GM19395 (cell line): ENCODE measurements at regions not wholly inside any gene's neighbourhood (a gene's known extent, or its start where the extent isn't known, plus 50 kb on each side); places are given as distances from the start of the nearest gene placed in this dataset.

Experiments
- ATAC-seq: cut with Tn5 transposase; IDR thresholded peaks from one replicate; pipeline ENCODE4 v1.9.1; 2021; ENCODE audit warnings: mild to moderate bottlenecking, moderate library complexity; ENCODE audit not compliant: unreplicated experiment

GRCh38 chr4:43898836-43899235 is 549.8 kb downstream of the KCTD8 start:
- no peak for ATAC-seq

GRCh38 chr4:43903456-43903855 is 545.2 kb downstream of the KCTD8 start:
- ATAC-seq: no peak

- ATAC-seq: no peak
Observed at GRCh38 chr4:43918377-43918776, 530.2 kb downstream of the KCTD8 start.

- no peak for ATAC-seq
Observed at GRCh38 chr4:43932448-43932847, 516.2 kb downstream of the KCTD8 start.

- no peak for ATAC-seq
Observed at GRCh38 chr4:43943998-43944397, 504.6 kb downstream of the KCTD8 start.

GRCh38 chr4:43959976-43960375 is 488.6 kb downstream of the KCTD8 start:
- ATAC-seq: no peak

- no peak for ATAC-seq
Observed at GRCh38 chr4:43968011-43968410, 480.6 kb downstream of the KCTD8 start.

- ATAC-seq: no peak
Observed at GRCh38 chr4:43983610-43984009, 465.0 kb downstream of the KCTD8 start.

- no peak for ATAC-seq
Observed at GRCh38 chr4:43987331-43987944, 461.2 kb downstream of the KCTD8 start.

- no peak for ATAC-seq
Observed at GRCh38 chr4:43990551-43990950, 458.1 kb downstream of the KCTD8 start.

- no peak for ATAC-seq
Observed at GRCh38 chr4:43990963-43991362, 457.6 kb downstream of the KCTD8 start.

GRCh38 chr4:43992552-43992951 is 456.1 kb downstream of the KCTD8 start:
- no peak for ATAC-seq

GRCh38 chr4:43993196-43993902 is 455.3 kb downstream of the KCTD8 start:
- no peak for ATAC-seq

GRCh38 chr4:43999669-44000068 is 448.9 kb downstream of the KCTD8 start:
- no peak for ATAC-seq

GRCh38 chr4:44002368-44002767 is 446.2 kb downstream of the KCTD8 start:
- ATAC-seq: no peak

GRCh38 chr4:44016570-44017421 is 431.8 kb downstream of the KCTD8 start:
- no peak for ATAC-seq

- no peak for ATAC-seq
Observed at GRCh38 chr4:44017422-44017739, 431.2 kb downstream of the KCTD8 start.

GRCh38 chr4:44019721-44020120 is 428.9 kb downstream of the KCTD8 start:
- ATAC-seq: no peak

GRCh38 chr4:44025376-44026020 is 423.1 kb downstream of the KCTD8 start:
- no peak for ATAC-seq

GRCh38 chr4:44038811-44039210 is 409.8 kb downstream of the KCTD8 start:
- no peak for ATAC-seq

GRCh38 chr4:44046491-44046890 is 402.1 kb downstream of the KCTD8 start:
- ATAC-seq: no peak
